Ishikawa (cell line): ENCODE measurements at regions not wholly inside any gene's neighbourhood (a gene's known extent, or its start where the extent isn't known, plus 50 kb on each side); places are given as distances from the start of the nearest gene placed in this dataset.

ENCODE experiments used
- CEBPB ChIP-seq: IDR thresholded peaks from 2 replicates; pipeline ENCODE4 v1.6.1; 2012
- CREB1 ChIP-seq: IDR thresholded peaks from 2 replicates; pipeline ENCODE4 v1.6.1; 2012; ENCODE audit warnings: low read depth
- EP300 ChIP-seq: IDR thresholded peaks from 2 replicates; pipeline ENCODE4 v1.6.1; 2012; ENCODE audit warnings: borderline replicate concordance
- MAX ChIP-seq: IDR thresholded peaks from 2 replicates; pipeline ENCODE4 v1.6.1; 2012
- RAD21 ChIP-seq: IDR thresholded peaks from 2 replicates; pipeline ENCODE4 v1.6.1; 2012; ENCODE audit warnings: low read depth
- REST ChIP-seq: IDR thresholded peaks from 2 replicates; pipeline ENCODE4 v1.6.1; 2012; ENCODE audit warnings: low read depth, mild to moderate bottlenecking
- TAF1 ChIP-seq: IDR thresholded peaks from 2 replicates; pipeline ENCODE4 v1.6.1; 2012; ENCODE audit warnings: low read depth, mild to moderate bottlenecking
- TCF12 ChIP-seq: IDR thresholded peaks from 2 replicates; pipeline ENCODE4 v1.6.1; 2012; ENCODE audit warnings: low read depth
- YY1 ChIP-seq: IDR thresholded peaks from 2 replicates; pipeline ENCODE4 v1.6.1; 2012; ENCODE audit warnings: low read depth
- ZBTB7A ChIP-seq: IDR thresholded peaks from 2 replicates; pipeline ENCODE4 v1.6.1; 2012; ENCODE audit warnings: low read depth

DNA sequence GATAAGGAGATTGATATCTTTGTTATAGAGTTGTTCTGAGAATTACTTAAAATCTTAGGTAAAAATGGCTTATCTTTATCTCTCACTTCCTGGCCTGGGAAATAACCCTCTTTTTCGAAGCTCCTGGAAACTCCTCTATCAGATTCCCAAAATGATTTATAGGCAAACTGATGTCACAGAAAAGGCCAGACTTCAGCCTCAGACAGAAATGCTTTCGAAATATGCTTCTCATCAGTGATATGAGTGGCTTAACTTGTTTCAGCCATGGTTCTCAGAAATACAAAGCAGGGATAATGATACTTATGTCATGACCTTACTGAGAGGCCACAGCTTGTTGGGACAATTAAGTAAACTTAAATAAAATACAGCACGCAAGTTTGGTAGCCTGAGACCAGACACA is 85.3 kb upstream of the HS3ST1 start:
- TF ChIP-seq YY1 (no peak), REST (no peak), ZBTB7A (no peak), TCF12 (no peak), MAX (no peak), EP300 (no peak), CEBPB (no peak), TAF1 (no peak), RAD21 (no peak), CREB1 (no peak)
